Left cardiac atrium (tissue), 4 donors: ENCODE measurements at regions not wholly inside any gene's neighbourhood (a gene's known extent, or its start where the extent isn't known, plus 50 kb on each side); places are given as distances from the start of the nearest gene placed in this dataset.

Source experiments
- ATAC-seq, 2 donors: fragments of 200-7000 bp; cut with Tn5 transposase; one replicate each; pipeline ENCODE4 v1.9.1; 2020; ENCODE audit warnings: mild to moderate bottlenecking in 2 of 2, moderate library complexity in 2 of 2
- DNase-seq: peaks from one replicate; pipeline ENCODE4 v3.0.0-alpha.2; 2020
- intact Hi-C, 2 donors: fragments of 100-400 bp; cut with DNase I; formaldehyde crosslinking; loops; one replicate each; pipeline versions ENCODE4 v1.14.1 to v1.15.1; 2022 to 2023
- donor health status: DM: no; HTN: yes; CAD: no.
- donor health status: DM: no; HTN: yes; CAD: no; lungs with severe emphysema.
- donor health status: DM: yes; HTN: yes; CAD: no.
- donor health status: Dilated cardiomyopathy.

DNA sequence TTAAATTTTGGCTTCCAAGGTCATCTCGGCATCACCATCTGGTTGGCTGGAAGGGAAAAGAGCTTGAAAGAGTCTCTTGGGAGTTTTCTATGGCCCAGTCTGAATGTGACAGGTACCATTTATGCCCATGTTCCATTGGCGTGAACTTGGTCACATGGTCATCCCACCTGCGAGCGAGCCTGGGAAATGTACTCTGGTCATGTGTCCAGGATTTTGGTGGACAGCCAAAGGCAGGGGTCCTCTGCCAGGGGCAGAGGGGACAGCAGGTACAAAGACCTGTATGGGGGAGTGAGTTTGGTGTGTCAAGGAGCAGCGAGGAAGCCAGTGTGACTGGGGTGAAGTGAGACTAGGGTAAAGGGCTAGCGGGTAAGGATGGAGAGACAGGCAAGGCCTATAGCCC, 112.6 kb downstream of the CDC5L start:
- DNase-seq (no peak), ATAC-seq (no peak)
- intact Hi-C loops: no loop called here

GRCh38 chr6:44503471-44503870, 116.0 kb downstream of the CDC5L start:
- no peak for ATAC-seq
- intact Hi-C loops: no loop called here
- DNase-seq: no peak

- intact Hi-C loops: no loop called here
- ATAC-seq: no peak
Measured at GRCh38 chr6:44504301-44504791, 116.8 kb downstream of the CDC5L start.

GRCh38 chr6:44505751-44506150, 118.2 kb downstream of the CDC5L start:
- ATAC-seq (no peak), DNase-seq (no peak)
- intact Hi-C loops: no loop called here

More at GRCh38 chr6:44504301-44504791, 116.8 kb downstream of the CDC5L start:
- no peak for DNase-seq

DNA sequence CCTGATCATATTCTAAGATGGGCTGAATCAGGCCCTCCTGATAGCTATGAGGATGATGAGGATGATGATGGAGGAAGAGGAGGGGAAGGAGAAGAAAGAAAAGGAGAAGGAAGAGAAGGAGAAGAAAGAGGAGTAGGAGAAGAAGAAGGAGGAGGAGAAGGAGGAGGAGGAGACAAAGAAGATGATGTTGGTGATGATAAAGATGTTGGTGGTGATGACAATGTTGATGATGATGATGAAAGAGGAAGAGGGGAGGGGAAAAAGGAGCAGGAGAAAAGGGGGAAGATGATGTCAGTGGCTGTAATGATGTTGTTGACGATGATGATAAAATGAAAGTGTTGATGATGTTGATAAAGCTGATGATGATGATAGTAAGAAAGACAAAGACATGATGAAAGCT, 119.5 kb downstream of the CDC5L start:
- intact Hi-C loops: no loop called here
- no peak for DNase-seq
- ATAC-seq: no peak

GRCh38 chr6:44508646-44509045, 121.1 kb downstream of the CDC5L start:
- intact Hi-C loops: no loop called here
- no peak for ATAC-seq
- no peak for DNase-seq

DNA sequence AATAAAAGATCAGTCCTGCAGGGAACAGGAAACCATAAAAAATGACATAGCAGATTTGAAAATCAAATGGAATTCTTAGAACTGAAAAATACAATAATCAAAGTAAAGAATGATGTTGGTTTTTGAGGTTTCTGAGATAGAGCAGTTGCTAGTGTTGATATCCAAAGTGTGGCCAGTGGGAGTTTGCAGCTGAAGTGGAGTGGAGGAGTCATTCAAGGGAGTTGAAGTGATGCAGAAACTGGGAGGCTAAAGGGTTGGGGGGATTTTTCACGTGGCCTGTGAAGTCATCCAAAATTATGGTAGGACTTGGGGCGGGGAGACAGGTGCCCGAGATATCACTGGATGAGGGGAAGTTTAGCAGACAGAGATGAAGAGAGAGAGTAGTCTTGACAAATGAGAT, 123.6 kb downstream of the CDC5L start:
- intact Hi-C loops: no loop called here

DNA sequence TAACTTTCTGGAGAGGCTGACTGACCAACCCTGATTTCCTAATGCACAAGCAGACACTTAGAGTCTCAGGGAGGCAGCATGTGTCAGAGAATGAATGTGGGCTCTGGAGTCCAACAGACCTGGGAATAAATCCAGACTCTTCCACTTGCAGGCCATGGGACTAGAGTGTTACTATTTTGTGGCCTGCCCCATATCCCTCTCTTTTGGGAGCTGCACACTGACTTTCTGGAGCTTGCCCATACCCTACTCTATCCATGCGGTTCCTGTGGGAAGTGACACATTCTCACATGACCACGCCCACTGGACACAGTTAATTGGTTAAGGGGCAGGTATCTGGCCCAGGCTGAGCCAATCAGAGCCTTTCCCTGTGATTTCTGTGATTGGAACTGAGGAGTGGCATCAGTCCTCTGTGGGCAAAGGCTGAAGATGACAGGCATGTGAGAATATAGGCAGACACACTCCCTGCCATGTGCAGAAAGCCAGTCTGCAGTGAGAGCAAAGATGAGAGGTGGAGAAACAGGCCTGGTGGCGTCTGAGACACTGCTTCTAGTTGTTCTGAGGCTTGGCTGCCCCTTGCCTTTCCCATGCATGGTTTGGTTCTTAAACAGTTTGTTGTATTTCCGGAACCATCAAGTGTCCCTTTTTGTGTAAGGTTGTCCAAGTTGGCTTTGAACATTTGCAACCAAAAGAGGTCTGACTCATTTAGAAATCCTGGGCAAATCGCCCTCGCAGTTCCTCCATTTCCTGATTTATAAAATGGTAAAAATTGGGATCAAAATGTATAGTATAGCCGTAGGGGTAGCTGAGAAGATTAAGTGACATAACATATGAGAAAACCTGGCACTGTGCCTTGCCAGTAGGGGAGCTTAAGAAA, 125.6 kb downstream of the CDC5L start:
- intact Hi-C loops: no loop called here
- no peak for DNase-seq
- peak; percentile 87 to 90 for ATAC-seq

More for the DNA sequence above, 123.6 kb downstream of the CDC5L start:
- no peak for DNase-seq
- ATAC-seq: no peak

DNA sequence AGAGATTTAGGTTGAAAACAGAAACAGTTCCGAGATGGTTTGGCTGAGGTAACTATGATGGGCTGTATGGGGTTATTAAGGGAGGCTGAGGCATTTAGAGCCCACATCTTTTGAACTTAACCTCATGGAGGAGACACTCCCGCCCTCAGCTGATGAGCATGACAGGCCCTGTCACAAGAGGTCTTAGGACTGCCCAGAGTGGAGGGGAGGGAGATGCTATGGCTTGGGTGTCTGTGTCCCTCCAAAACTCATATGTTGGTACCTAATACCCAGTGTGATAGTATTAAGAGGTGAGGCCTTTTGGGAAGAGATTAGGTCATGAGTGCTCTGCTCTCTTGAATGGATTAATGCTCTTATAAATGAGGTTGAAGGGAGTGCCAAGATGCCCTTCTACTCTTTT, 126.6 kb downstream of the CDC5L start:
- ATAC-seq: no peak
- DNase-seq: no peak
- intact Hi-C loops: no loop called here

GRCh38 chr6:44514576-44515193, 127.2 kb downstream of the CDC5L start:
- ATAC-seq (no peak), DNase-seq (no peak)
- intact Hi-C loops: no loop called here

DNA sequence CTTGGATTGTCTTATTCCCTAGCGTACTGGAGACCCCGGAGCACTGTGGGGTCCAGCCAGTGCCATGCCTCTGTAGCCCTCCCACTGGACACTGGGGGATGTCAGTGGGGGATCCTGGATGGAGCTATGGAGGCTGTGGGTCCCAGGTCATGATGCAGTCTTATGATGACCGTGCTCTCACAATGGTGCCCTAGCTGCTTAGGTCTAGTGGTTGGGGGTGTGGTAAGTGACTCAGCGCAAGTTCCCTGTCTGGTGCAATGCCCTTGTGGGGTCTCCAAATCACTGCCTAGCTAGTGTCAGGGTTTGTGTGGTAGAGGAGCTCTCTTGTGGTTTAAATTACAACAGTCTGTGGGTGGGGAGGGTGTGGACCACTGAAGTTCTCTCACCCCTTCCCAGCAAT, 135.4 kb downstream of the CDC5L start:
- DNase-seq (no peak), ATAC-seq (no peak)
- intact Hi-C loops: no loop called here

GRCh38 chr6:44524476-44525227, 137.1 kb downstream of the CDC5L start:
- ATAC-seq: no peak
- intact Hi-C loops: no loop called here

DNA sequence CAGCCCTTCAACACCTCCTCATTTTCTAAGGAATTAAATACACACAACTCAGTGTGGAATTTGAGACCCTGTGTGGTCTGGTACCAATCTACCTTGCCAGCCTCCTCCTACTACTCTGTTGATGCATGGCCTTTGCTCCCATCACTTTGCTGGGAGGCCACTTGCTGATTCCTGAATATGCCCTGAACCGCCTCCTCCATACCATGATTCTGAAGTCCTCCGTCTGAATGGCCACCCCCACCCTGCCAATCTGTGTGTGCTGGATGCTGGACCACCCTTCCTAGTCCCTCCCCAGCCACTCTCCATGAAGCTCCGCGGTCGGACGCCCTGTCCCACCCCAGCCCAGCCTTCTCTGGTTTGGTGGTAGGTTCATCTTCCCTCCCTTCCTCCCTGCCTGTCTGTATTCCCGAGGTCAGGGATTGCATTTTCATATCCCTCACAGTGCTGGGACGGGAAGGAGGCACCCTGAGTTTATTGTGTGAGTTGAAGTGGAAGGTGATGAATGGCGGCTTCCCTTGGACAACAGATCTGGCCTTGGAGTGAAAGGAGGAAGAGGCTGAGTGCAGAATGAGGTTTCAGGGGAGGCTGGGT, 138.3 kb downstream of the CDC5L start:
- DNase-seq (no peak), ATAC-seq (no peak)
- intact Hi-C loops: no loop called here

More at GRCh38 chr6:44524476-44525227, 137.1 kb downstream of the CDC5L start:
- no peak for DNase-seq

- intact Hi-C loops: no loop called here
- DNase-seq: no peak
- ATAC-seq: no peak
Measured at GRCh38 chr6:44527181-44527580, 139.7 kb downstream of the CDC5L start.

DNA sequence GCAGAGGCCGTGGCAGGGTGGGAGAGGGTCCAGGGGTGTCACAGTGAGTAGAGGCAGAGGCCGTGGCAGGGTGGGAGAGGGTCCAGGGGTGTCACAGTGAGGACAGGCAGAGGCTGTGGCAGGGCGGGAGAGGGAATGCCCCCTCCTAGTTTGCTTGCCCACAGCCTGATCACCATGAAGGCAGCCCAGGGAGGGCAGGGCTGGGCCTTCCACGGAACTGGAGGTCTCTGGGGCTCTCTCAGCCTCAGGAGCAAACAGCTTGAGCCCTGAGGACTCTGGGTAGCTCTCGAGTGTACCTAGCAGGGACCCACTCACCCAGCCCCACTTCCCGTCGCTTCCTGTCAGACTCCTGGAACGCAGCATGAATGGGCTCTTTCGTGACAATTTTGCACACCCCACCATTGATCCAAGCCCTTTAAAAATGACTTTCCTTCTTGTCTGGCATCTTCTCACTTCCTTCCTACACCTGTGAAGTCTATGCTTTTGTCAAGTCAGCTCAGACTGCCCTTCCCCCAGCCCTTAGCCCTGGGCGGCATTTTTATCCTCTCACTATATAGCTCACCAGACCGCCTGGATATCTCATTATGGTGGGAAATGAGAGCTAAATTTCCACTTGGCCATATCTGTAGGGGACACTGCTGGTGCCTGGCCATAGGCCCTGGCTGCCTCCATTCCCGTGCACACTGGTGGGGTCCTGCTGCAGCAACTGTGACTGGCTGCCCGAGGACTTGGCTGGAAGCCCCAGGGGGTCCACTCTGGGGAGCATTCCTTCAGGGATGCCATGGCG, 140.3 kb downstream of the CDC5L start:
- intact Hi-C loops: no loop called here
- no peak for DNase-seq
- no peak for ATAC-seq

DNA sequence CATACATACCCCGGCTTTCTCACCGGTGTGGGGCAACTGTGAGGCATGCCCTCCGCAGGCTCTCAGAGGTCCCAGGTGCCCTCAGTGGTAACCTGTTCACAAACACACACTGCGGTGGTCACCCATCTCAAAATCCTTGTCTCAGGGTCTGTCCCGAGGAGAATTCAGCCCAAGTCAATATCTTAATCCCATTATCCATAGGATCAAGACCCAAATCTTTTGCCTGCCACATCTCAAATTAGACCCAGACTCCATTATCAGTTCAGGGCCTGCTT, 140.8 kb downstream of the CDC5L start:
- ATAC-seq: no peak
- DNase-seq: no peak
- intact Hi-C loops: no loop called here

- no peak for ATAC-seq
- no peak for DNase-seq
- intact Hi-C loops: no loop called here
Measured at GRCh38 chr6:44528716-44529115, 141.2 kb downstream of the CDC5L start.

- ATAC-seq: no peak
- intact Hi-C loops: no loop called here
- DNase-seq: no peak
Measured at GRCh38 chr6:44529146-44529905, 141.8 kb downstream of the CDC5L start.
